ENCODE measurements at regions not wholly inside any gene's neighbourhood (a gene's known extent, or its start where the extent isn't known, plus 50 kb on each side); places are given as distances from the start of the nearest gene placed in this dataset.

- DNase-seq (ENCODE audit: low read depth) = no peak
Measured at GRCh38 chr9:13896922-13897835, 416.8 kb downstream of the NFIB start.

- no peak for DNase-seq (ENCODE audit: low read depth)
Measured at GRCh38 chr9:13896047-13896446, 417.9 kb downstream of the NFIB start.

DNA sequence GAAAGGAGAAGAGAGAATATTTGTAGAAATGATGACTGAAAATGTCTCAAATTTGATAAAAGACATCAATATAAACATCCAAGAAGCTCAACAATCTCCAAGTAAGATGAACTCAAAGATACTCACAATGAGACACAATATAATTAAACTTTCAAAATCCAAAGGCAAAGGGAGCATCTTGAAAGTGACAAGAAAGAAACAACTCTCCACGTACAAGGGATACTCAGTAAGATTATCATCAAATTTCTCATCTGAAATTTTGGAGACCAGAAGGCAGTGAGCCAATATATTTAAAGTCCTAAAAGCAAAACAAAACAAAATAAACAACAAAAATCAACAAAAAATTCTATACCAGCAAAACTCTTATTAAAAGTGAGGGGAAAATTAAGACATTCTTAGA is 428.7 kb downstream of the NFIB start:
- DNase-seq (ENCODE audit: low read depth) = no peak

DNA sequence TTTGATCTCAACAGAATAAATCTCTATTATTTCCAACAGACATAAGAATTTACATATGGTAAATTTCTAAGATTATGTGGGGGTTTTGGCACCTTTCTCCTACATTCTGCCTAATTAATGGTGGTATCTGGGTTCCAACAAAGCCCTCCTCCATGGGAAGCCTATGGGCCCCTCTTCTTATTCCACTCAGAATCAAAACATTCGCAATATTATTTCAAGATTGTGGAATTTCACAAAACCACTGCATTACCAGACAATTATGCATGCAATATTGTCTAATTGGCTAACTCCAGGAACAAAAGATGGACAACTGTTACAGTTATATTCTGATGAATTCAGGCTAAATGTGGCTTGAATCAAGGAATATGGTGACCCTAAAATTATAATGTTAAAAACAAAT is 434.0 kb downstream of the NFIB start:
- no peak for DNase-seq (ENCODE audit: low read depth)

DNA sequence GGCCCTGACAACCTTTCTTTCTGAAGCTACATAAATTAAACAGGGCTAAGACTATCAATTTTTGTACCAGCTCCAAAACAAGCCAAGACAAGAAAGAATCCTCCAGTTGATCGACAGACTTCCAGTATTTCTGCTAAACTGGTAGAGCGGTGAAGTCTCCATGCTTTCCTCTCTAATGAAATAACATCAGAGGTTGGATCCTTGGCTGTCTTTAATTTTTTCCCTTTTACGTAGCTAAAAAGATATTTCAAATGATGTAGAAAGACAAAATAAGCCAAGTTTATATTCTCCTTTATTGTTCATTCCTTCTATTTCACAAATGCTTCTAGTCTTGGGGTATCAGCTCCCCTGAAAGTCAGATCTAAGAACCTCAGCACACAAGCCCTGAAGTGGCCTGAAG is 434.9 kb downstream of the NFIB start:
- no peak for DNase-seq (ENCODE audit: low read depth)

GRCh38 chr9:13878241-13878711 is 435.7 kb downstream of the NFIB start:
- DNase-seq (ENCODE audit: low read depth) = no peak

DNA sequence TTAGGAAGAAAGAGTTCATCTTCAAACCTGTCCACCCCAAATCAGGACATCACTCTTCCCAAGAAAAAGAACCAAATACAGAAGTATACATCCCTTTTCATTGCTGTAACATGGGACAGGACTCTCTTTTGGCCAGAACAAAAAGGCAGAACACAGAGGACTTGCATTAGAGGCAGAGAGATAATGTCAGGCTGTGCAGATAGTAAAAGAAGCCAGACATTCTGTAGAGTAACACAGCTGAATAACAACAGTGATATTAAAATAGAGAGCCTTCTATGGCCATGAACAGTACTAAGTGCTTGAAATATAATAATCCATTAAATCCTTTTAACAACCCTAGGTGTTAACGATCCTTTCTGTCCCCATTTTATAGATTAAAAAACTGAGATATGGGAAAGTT is 437.2 kb downstream of the NFIB start:
- no peak for DNase-seq (ENCODE audit: low read depth)

- no peak for DNase-seq (ENCODE audit: low read depth)
Measured at GRCh38 chr9:13873203-13873602, 440.7 kb downstream of the NFIB start.

DNA sequence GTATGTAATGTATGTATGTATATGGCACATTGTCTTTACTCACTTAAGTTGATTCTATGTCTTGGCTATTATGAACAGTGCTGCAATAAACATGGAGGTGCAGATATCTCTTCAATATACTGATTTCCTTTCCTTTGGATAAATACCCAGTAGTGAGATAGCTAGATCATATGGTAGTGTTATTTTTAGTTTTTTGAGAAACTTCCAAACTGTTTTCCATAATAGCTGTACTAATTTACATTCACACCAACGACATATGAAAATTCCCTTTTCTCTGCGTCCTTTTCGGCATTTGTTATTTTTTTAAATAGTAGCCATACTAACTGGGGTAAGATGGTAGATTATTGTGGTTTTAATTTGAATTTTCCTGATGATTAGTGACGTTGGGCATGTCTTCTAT is 445.6 kb downstream of the NFIB start:
- DNase-seq (ENCODE audit: low read depth) = no peak

GRCh38 chr9:13865869-13866268 is 448.1 kb downstream of the NFIB start:
- no peak for DNase-seq (ENCODE audit: low read depth)

DNA sequence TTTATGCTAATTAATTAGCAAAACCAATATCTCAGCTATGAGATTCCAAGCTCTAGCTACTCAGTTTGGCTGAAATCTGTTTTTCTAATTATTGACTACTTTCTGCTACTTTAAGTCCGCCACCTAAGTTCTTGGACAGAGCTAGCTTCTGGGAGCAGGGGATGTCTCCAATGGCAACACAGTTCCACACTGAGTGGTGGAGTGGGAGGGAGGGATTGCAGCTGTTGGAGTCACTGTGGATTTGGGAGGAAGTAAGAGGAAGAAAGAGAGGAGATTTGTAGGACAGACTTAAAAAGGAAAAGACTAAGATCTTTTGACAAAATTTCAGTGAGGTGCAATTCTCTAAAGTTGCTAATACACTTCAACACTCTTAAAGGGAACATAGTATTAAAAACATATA is 450.8 kb downstream of the NFIB start:
- DNase-seq (ENCODE audit: low read depth) = no peak

DNA sequence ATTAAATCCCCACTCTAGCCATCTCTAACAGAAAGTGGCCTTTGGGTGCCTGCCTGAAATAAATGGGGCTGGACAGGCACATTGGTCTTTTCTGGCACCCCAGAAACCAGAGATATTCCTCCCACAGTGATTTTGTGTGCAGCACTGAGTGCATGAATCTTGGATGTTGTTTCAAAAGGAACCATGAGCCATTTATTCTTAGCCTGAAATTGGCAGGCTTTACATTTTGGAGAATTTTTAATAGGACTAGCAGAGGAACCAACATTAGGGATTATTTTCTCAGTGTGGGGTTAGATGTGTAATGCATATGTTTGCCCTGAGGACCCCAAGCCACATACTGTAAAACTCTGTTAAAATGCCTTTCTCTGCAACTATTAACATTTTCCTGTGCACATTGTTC is 451.3 kb downstream of the NFIB start:
- DNase-seq (ENCODE audit: low read depth) = no peak

DNA sequence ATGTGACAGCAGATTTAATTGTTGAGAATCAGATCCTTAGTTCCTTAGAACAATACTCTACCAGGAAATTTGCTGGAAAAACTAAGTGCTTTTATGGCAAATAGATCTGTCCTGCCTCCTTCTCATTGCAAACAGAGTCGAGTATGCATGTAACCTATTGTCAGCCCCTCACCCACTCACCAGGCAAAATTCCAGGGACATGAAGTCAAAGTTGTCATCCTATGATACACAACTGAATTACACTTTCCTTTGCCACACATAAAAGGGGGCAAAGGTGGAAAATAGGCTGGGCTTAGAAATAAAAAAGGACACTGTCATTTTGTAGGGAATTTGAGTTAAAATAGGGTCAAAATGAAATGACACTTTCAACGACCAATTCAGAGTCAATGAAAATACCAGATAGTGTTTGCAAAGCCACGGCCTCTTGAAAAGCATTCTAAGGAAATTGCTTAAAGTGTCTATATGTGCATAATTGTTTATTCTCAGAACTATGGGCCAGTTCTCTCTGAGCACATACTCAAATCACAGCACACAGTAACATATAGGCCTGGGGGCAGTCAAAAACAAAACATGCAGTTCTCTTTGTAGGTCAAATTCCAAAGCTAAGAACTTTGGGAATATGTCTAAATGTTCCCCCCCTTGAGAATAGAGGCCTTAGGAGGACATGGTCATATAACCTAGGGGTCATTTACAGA is 452.8 kb downstream of the NFIB start:
- DNase-seq (ENCODE audit: low read depth) = no peak

GRCh38 chr9:13860019-13860418 is 453.9 kb downstream of the NFIB start:
- no peak for DNase-seq (ENCODE audit: low read depth)

- peak; percentile 28 for DNase-seq (ENCODE audit: low read depth)
Measured at GRCh38 chr9:13857521-13857920, 456.4 kb downstream of the NFIB start.

DNA sequence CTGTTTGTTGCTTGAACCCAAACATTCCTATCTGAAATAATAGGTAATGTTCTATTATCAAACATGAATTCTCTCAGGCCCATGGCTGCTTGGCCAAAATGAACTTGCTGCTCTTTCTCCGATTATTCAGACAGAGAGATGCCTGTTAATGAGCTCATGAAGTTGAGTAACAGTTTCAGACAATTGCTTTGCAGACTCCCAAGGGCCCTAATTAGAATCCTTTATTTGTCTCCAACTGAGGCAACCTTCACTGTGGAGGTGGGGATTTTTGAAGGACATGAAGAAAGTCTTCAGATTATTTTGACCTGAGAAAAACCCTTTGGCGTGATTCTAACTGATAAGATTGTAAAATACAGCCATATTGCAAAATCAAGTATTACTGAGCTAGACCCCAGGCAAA is 466.7 kb downstream of the NFIB start:
- DNase-seq (ENCODE audit: low read depth) = no peak

- DNase-seq (ENCODE audit: low read depth) = peak; percentile 77
Measured at GRCh38 chr9:13845460-13845859, 468.5 kb downstream of the NFIB start.

- DNase-seq (ENCODE audit: low read depth) = no peak
Measured at GRCh38 chr9:13841746-13842462, 472.0 kb downstream of the NFIB start.

DNA sequence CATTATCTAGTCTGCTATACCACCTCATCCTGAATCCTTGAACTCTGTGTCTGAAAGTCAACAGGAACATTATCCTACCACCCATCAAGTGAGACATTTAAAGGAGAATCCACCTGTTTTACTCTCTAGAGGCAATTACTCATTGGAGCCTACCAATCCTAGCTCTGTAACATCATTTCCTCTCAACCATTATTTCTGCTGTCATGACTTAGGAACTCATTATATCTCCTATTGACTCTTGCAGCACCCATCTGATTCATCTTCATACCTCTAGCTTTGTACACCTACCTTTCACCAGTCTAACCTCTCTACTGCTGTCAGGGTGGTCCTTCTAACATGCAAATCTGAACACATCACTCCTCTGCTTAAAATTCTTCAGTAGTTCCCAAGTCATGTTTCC is 481.5 kb downstream of the NFIB start:
- no peak for DNase-seq (ENCODE audit: low read depth)

DNA sequence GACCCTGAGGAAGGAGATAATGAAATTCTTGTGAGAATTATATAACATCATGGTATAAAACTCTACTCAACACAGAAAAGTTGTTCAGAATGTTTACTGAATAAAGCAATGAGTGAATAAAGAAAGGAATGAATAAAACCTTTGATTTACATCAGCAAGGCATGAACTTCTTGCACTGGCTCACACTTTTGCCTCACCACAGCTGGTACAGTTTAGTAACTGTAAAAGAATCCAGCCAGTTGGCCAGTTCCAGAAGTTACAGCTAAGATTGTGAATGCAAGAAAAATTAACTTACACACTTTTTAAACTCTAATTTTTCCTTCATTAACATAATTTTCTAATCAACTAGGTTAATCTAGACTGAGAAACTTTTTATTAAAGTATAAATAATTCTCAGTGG is 490.9 kb downstream of the NFIB start:
- DNase-seq (ENCODE audit: low read depth) = no peak

DNA sequence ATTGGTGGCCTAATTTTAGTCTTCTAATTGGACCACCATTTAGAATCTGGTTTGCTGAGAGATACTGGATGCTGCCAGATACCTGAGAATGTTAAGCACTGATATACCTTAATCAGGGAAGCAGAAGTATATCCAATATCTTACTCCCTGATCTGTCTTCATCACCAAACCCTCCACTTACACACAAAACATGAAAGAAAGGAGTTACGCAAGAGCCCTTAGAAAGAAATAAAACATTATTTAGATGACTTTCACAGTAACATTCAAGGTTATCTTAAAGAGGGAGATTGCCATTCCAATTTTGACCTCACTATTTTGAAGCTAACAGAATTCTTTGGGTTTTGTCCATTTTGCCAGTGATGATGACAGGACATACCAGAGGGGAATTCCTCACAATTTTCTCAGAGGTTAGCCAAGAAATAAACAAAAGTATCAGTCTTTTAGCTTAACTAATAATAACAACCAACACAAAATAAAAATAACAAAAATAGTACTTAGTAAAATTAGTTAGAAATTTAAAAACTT is 496.1 kb downstream of the NFIB start:
- no peak for DNase-seq (ENCODE audit: low read depth)

DNA sequence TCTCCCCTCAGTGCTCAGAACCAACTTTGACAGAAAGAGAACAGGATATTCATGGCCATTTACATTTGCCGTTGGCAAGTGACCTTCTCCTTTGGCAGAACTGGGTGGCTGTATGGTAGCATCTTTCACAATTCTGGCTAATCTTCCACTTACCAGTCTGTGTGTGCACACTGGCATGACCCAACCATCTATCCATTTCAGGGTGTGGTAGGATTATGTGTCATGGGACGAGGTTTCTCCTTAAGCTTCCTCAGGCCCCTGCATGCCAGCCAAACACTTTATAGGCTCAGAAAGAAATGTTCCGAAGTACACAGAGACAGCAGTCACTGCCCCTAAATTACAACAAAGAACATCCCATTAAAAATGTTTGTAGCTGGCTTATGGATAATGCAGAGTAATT is 497.1 kb downstream of the NFIB start:
- no peak for DNase-seq (ENCODE audit: low read depth)

Measured in non-pigmented ciliary epithelial cell (primary cell).